NCI-H2227 (cell line): ENCODE measurements at regions not wholly inside any gene's neighbourhood (a gene's known extent, or its start where the extent isn't known, plus 50 kb on each side); places are given as distances from the start of the nearest gene placed in this dataset.

Experiments
- DNase-seq: peaks from one replicate; lab custom pipeline; 2025; ENCODE audit not compliant: unreplicated experiment; lab: John Stamatoyannopoulos, UW

- no peak for DNase-seq
Measured at GRCh38 chr5:3811116-3811515, 215.5 kb downstream of the IRX1 start.

DNA sequence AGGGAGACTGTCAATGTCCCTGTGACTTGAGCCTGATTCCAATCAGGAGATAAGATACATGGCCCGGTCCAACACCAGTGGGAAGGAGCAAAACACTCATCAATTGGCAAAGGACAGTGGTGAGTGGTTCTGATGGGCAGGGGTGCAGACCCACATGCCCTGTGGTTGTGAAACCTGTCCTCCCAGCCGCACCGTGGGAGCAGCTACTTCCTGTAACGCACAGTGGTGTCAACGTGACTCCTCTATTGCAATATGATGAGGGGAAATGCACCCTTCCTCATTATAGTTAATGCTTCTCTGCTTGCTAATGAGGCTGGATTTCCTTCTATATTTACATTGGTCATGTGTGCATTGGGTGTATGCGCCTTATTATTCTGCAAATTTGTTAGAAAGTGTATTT is 223.0 kb downstream of the IRX1 start:
- no peak for DNase-seq

DNA sequence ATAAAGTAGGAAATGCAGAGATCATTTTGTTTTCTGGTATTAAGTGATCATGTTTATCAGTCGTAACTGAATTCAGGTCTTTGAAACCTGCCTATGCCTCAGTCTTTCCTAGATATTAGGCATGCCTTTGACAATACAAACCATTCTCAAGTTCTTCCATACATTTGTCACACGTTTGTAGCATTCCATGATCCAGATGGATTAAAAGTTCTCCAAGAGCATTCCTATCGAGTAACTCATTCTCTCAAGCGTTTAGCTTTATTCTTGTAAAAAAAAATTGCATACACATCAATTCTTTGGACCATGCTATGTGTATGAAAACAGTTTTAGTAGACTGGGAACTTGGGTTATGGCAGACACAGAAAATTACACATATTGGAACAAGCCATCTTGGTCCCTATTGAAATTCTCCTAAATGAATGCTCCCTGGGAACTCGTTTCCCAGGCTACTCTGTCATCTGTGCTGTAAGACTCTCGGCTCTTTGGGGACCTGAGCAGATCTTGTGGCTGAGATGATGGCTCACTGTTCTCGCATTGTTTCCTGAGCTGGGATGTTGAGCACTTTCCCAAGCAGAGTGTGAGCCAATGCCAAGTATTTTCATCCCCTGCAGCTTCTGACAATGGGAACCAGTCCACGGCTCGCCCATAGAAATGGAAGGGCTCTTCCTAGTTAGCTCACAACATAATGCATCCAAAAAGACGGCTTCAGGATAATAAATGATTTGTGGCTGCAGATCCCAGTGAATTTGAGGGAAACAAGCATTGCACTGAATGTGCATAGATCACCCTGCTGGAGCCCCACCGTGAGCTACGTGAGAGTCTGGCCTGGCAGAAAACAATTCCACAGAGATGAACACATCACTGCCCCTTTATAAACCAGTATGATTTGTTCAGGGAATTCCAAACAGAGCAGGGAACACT is 230.2 kb downstream of the IRX1 start:
- no peak for DNase-seq

- DNase-seq: no peak
Measured at GRCh38 chr5:3827624-3828023, 232.0 kb downstream of the IRX1 start.

GRCh38 chr5:3828761-3829160 is 233.1 kb downstream of the IRX1 start:
- DNase-seq: no peak

DNA sequence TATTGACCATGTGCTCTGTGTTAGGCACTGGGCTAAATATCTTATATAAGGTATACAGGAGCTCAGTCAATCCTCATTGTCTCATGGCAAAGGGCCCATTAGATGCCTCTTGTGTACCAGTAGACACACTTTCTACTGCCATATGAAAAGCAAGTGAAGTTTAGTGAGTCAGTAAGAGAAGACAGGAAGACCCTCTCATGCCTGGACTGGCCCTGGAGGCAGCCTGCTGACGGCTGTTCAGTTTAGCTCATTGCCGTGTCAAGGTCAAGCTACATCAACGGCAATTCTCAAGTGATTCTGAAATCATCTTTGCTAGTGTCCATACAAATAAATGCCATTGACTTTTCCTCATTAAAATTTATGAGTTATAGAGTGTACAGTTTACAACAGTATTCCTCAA is 237.9 kb downstream of the IRX1 start:
- no peak for DNase-seq

GRCh38 chr5:3835811-3836210 is 240.2 kb downstream of the IRX1 start:
- DNase-seq: no peak

DNA sequence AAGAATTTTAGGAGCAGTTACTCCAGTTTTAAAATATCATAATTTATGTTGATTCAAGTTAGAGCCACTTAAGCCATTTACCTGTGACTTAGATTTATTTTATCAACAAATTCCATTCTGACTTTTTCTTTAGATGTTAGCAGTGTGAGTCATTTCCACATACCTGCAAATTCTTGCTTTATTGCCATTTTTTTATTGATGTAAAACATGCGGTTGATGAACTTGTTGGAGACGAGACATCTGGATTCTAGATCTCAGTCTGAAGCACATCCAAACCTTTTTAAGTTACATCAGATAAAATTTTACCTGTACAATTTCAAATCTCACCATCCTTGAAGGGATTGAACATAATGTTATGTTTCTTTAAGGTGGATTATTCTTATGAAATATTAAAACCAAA is 240.9 kb downstream of the IRX1 start:
- DNase-seq: no peak

DNA sequence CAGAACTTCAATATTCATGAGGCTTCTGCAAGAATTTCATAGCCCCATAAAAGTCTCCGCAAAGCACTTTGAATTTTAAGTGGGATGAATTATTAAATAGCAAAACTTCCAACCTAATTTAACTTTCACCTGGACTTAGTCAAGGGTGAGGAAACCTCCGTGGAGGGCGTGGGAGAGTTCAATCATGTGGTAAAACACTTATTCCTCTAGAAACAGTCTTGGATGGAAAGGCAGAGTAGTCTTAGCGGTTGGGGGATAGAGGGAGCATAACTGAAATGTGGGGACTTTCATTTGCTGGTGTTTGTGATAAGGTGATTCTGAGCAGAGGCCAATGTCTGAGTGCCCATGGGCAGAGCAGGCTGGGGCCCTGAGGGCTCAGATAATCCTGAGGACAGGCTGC is 241.9 kb downstream of the IRX1 start:
- no peak for DNase-seq

GRCh38 chr5:3839151-3839550 is 243.5 kb downstream of the IRX1 start:
- no peak for DNase-seq

GRCh38 chr5:3842591-3842990 is 247.0 kb downstream of the IRX1 start:
- no peak for DNase-seq

- no peak for DNase-seq
Measured at GRCh38 chr5:3843706-3844105, 248.1 kb downstream of the IRX1 start.

GRCh38 chr5:3844266-3844665 is 248.6 kb downstream of the IRX1 start:
- DNase-seq: no peak

- no peak for DNase-seq
Measured at GRCh38 chr5:3845230-3845629, 249.6 kb downstream of the IRX1 start.

DNA sequence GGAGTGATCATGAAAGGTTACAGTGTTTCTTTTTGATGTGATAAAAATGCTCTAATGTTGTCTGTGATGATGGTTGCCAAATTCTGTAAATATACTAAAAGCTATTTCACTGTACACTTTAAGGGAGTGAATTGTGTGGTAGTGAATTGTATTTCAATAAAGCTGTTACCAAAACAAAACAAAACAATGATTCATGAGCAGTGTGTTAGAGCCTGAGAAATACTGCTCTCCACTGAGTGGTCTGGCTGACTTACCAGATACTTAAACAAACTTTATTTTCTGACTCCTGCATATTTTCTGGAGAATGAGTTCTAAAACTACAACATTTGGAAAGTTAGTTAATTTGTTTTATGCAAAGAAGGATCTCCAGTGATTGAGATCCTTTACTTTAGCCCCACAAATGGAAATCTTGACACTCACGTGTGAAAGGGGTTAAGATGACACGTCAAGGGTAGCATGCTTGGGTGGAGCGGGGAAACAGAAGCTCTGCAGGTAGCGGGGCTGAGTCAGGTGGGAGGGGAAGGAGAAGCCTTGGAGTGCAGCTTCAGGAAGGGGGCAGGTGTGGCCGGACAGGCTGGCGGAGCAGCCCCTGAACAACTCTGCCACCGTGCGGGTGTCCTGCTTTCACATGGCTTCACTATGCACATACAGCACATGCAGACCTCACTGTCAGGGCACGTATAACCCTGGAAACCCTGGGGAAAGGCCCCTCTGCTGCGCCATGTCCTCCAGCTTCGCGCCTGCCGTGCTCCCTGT is 256.7 kb downstream of the IRX1 start:
- no peak for DNase-seq

DNA sequence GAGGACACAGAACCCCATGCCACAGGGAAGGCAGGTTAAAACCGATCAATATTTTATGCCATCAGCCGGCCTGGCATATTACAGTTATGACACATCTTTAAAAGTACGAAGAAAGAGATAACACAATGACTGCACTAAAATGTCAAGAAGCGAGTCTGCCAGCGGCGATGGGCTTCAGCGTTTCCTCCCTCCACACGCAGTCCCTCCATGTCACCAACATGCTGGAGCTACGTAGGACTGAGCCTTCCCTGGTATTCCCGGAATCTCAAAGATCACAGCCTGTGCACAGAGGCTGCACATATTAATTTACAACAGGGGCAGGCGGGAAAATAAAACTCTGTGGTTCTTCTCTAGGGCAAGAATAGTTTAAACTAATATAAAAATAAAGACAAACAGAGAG is 257.7 kb downstream of the IRX1 start:
- DNase-seq: no peak

GRCh38 chr5:3854188-3854821 is 258.7 kb downstream of the IRX1 start:
- DNase-seq: no peak

- DNase-seq: no peak
Measured at GRCh38 chr5:3856036-3856435, 260.4 kb downstream of the IRX1 start.

DNA sequence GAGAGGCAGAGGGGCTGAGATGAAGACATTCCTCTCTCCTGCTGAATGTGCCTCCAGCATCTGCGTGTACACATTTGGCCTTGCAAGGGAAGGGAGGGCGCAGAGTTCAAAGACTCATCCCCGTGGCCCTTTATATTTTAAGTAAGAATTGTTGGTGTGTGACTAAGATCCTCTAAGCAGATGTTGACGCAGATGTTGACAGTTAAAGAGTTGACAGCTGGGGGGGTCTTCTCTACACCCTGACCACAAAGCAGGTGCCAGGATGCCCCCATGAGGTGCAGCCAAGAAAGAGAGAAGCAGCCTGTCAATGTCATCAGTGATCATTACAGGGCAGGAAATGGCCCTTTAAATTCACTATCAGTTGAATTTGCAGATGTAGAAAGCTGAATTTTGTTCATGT is 262.9 kb downstream of the IRX1 start:
- DNase-seq: no peak

GRCh38 chr5:3862906-3863305 is 267.3 kb downstream of the IRX1 start:
- DNase-seq: no peak

GRCh38 chr5:3875144-3875543 is 279.5 kb downstream of the IRX1 start:
- DNase-seq: no peak

- DNase-seq: no peak
Measured at GRCh38 chr5:3878267-3878666, 282.6 kb downstream of the IRX1 start.
